ENCODE measurements at regions not wholly inside any gene's neighbourhood (a gene's known extent, or its start where the extent isn't known, plus 50 kb on each side); places are given as distances from the start of the nearest gene placed in this dataset.

GRCh38 chr2:145422576-145422975 lies 902.7 kb upstream of the ZEB2 start:
- Histone ChIP-seq H3K27me3 (no peaks in the 10 kb centered on the region), H3K27ac (no peak overlapping the region), H3K4me1 (no peaks in the 10 kb centered on the region), H3K9me3 (no peaks in the 10 kb centered on the region), H3K36me3 (ENCODE audit: low read depth, missing control alignments) (no peaks in the 10 kb centered on the region), H3K4me3 (no peak overlapping the region)
- 75 to 91% methylated on average over 1 of the region's 1 CpG for WGBS, 2 donors
- TF ChIP-seq POLR2A (IDR thresholded peaks at IDR 0.05): no peak
- TF ChIP-seq, protein P1, sequence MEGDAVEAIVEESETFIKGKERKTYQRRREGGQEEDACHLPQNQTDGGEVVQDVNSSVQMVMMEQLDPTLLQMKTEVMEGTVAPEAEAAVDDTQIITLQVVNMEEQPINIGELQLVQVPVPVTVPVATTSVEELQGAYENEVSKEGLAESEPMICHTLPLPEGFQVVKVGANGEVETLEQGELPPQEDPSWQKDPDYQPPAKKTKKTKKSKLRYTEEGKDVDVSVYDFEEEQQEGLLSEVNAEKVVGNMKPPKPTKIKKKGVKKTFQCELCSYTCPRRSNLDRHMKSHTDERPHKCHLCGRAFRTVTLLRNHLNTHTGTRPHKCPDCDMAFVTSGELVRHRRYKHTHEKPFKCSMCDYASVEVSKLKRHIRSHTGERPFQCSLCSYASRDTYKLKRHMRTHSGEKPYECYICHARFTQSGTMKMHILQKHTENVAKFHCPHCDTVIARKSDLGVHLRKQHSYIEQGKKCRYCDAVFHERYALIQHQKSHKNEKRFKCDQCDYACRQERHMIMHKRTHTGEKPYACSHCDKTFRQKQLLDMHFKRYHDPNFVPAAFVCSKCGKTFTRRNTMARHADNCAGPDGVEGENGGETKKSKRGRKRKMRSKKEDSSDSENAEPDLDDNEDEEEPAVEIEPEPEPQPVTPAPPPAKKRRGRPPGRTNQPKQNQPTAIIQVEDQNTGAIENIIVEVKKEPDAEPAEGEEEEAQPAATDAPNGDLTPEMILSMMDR (IDR thresholded peaks at IDR 0.05): no peak
- DNase-seq: no peak
- intact Hi-C loops (cut with DNase I; ENCODE audit: low total_unique reads): no loop called here

DNA sequence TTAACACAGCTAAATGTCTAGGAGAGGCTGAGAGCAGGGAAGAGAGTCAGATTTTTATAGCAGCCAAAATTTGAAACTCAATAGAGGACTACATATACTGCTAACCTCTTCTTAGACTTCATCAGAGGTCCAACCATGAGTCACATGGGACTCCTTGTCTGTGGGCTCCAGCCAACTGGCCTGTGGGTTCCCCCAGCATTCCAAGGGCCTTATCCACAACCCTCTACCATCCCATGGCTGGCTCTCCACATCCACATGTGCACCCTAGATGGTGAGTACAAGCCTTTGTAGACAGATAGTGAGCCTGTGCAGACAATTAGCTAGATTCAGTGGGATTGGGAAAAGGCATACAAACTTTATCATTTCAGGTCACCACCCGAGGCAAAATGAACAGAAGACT lies 901.9 kb upstream of the ZEB2 start:
- Histone ChIP-seq H3K9me3 (no peaks in the 10 kb centered on the region), H3K36me3 (ENCODE audit: low read depth, missing control alignments) (no peaks in the 10 kb centered on the region), H3K27ac (no peak overlapping the region), H3K4me1 (no peaks in the 10 kb centered on the region), H3K27me3 (no peaks in the 10 kb centered on the region), H3K4me3 (no peak overlapping the region)
- 90 to 96% methylated on average over 1 of the region's 1 CpG for WGBS, 2 donors
- TF ChIP-seq POLR2A (IDR thresholded peaks at IDR 0.05): no peak
- TF ChIP-seq, protein P1 (IDR thresholded peaks at IDR 0.05): no peak
- intact Hi-C loops (cut with DNase I; ENCODE audit: low total_unique reads): no loop called here
- no peak for DNase-seq

- intact Hi-C loops (cut with DNase I; ENCODE audit: low total_unique reads): no loop called here
- TF ChIP-seq POLR2A (IDR thresholded peaks at IDR 0.05): no peak
- TF ChIP-seq, protein P1 (IDR thresholded peaks at IDR 0.05): no peak
- H3K4me1 ChIP-seq: no peaks in the 10 kb centered on the region
- no peak overlapping the region for H3K27ac ChIP-seq
- DNase-seq: no peak
- H3K36me3 ChIP-seq (ENCODE audit: low read depth, missing control alignments): no peaks in the 10 kb centered on the region
- 96 to 100% methylated on average over 2 of the region's 2 CpGs for WGBS, 2 donors
- H3K9me3 ChIP-seq: no peaks in the 10 kb centered on the region
- H3K4me3 ChIP-seq: no peak overlapping the region
- H3K27me3 ChIP-seq: no peaks in the 10 kb centered on the region
Observed at GRCh38 chr2:145416640-145417039, 896.7 kb upstream of the ZEB2 start.

DNA sequence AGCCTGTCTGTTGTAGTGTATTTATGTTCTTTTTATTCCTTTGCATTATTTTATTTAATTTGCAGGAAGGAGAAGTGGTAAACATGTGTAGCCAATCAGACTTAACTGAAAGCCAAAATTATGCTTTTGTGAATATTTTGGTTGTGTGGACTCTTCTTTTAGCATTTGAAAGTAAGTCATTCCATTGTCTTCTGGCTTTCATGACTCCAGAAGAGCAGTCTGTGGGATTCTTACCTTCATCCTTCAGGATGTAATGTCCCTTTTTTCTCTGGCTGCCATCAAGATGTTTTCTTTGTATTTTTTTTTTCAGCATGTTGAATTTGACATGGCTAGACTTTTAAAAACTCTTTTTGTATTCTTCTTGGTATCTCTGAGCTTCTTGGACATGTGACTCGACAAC lies 895.2 kb upstream of the ZEB2 start:
- 90% methylated on average over 1 of the region's 1 CpG for WGBS, 2 donors
- TF ChIP-seq, protein P1 (IDR thresholded peaks at IDR 0.05): no peak
- TF ChIP-seq POLR2A (IDR thresholded peaks at IDR 0.05): no peak
- Histone ChIP-seq H3K4me3 (no peak overlapping the region), H3K4me1 (no peaks in the 10 kb centered on the region), H3K36me3 (ENCODE audit: low read depth, missing control alignments) (no peaks in the 10 kb centered on the region), H3K27ac (no peak overlapping the region), H3K9me3 (no peaks in the 10 kb centered on the region), H3K27me3 (no peaks in the 10 kb centered on the region)
- intact Hi-C loops (cut with DNase I; ENCODE audit: low total_unique reads): no loop called here
- DNase-seq: no peak

DNA sequence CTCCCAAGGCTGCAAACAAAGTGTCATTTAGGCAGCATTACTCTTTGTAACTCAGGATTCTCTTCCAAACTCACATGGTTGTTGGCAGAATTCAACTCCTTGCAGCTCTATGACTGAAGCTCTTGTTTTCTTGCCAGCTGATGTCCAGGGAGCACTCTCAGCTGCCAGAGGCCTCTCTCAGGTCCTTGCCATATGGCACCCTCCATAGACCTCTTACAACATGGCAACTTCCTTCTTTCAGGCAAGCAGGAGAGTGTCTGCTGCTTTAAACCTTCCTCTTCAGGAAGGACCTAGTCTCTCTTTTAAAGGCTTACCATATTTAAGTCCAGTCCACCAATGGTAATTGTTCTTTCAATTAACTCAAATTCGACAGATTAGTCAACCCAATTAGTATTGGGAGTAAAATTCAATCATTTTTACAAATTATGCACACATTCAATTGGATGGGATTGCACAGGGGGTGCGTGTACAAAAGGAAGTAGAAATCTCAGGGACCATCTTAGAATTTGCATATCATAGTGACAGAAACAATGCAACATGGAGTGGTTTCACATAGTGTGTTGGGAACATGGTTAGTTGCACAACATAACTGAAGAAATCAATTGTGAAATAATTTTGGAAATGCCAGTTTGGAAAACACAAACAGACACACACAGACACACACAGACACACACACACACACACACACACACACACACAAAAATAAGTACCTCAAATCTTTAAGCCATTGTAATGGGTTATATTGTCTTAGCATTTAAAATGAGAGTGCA lies 893.5 kb upstream of the ZEB2 start:
- Histone ChIP-seq H3K4me1 (no peaks in the 10 kb centered on the region), H3K36me3 (ENCODE audit: low read depth, missing control alignments) (no peaks in the 10 kb centered on the region), H3K9me3 (no peaks in the 10 kb centered on the region), H3K27ac (no peak overlapping the region), H3K27me3 (no peaks in the 10 kb centered on the region), H3K4me3 (no peak overlapping the region)
- intact Hi-C loops (cut with DNase I; ENCODE audit: low total_unique reads): no loop called here
- DNase-seq: no peak
- 84 to 85% methylated on average over 2 of the region's 2 CpGs for WGBS, 2 donors
- TF ChIP-seq, protein P1 (IDR thresholded peaks at IDR 0.05): no peak
- no peak for TF ChIP-seq POLR2A (IDR thresholded peaks at IDR 0.05)

All from testis (tissue), 2 donors.